H9 (cell line): ENCODE measurements at regions not wholly inside any gene's neighbourhood (a gene's known extent, or its start where the extent isn't known, plus 50 kb on each side); places are given as distances from the start of the nearest gene placed in this dataset.
A peak's percentile ranks its signal among the peaks of the same experiment; 100 is the strongest.

Experiments
- DNase-seq: peaks from one replicate; pipeline ENCODE4 v3.0.0-alpha.2; 2017
- H2AFZ ChIP-seq: one replicate; pipeline ENCODE4 v1.6.1; 2013; ENCODE audit warnings: mild to moderate bottlenecking, low read length, control low read depth, moderate library complexity
- H2AK5ac ChIP-seq: 2 replicates; pipeline ENCODE4 v1.6.1; 2013; ENCODE audit warnings: low read length, control low read depth, mixed read lengths; ENCODE audit not compliant: insufficient read length
- H2BK120ac ChIP-seq: one replicate; pipeline ENCODE4 v1.6.1; 2013; ENCODE audit warnings: low read depth, mild to moderate bottlenecking, low read length, control low read depth, inconsistent platforms; ENCODE audit not compliant: poor library complexity, severe bottlenecking
- H2BK12ac ChIP-seq: 2 replicates; pipeline ENCODE4 v1.6.1; 2013; ENCODE audit warnings: low read length, control low read depth, mixed read lengths, low read depth; ENCODE audit not compliant: insufficient read length
- H2BK15ac ChIP-seq: 2 replicates; pipeline ENCODE4 v1.6.1; 2013; ENCODE audit warnings: low read depth, low read length, control low read depth
- H2BK20ac ChIP-seq: one replicate; pipeline ENCODE4 v1.6.1; 2013; ENCODE audit warnings: low read depth, mild to moderate bottlenecking, low read length, control low read depth, inconsistent platforms; ENCODE audit not compliant: poor library complexity, severe bottlenecking
- H2BK5ac ChIP-seq: 2 replicates; pipeline ENCODE4 v1.6.1; 2013; ENCODE audit warnings: low read length, control low read depth, mixed read lengths; ENCODE audit not compliant: insufficient read length
- H3K14ac ChIP-seq: 2 replicates; pipeline ENCODE4 v1.6.1; 2013; ENCODE audit warnings: low read length, control low read depth; ENCODE audit not compliant: insufficient read depth
- H3K18ac ChIP-seq: 2 replicates; pipeline ENCODE4 v1.6.1; 2013; ENCODE audit warnings: low read depth, mild to moderate bottlenecking, mixed read lengths, low read length, control low read depth; ENCODE audit not compliant: insufficient read length
- H3K23ac ChIP-seq: 2 replicates; pipeline ENCODE4 v1.6.1; 2013; ENCODE audit warnings: low read length, control low read depth, mixed read lengths, low read depth; ENCODE audit not compliant: insufficient read length
- H3K23me2 ChIP-seq: 2 replicates; pipeline ENCODE4 v1.6.1; 2013; ENCODE audit warnings: low read depth, mild to moderate bottlenecking, mixed read lengths, low read length, control low read depth; ENCODE audit not compliant: insufficient read length, poor library complexity, severe bottlenecking
- H3K27ac ChIP-seq: 2 replicates; pipeline ENCODE4 v1.5.1; 2013; ENCODE audit warnings: low read length, control low read depth, mixed read lengths, low read depth; ENCODE audit not compliant: insufficient read length
- H3K27me3 ChIP-seq: 2 replicates; pipeline ENCODE4 v1.6.1; 2013; ENCODE audit warnings: low read length, control low read depth, inconsistent platforms; ENCODE audit not compliant: insufficient read depth
- H3K4ac ChIP-seq: 2 replicates; pipeline ENCODE4 v1.6.1; 2013; ENCODE audit warnings: low read depth, mild to moderate bottlenecking, control low read depth, inconsistent platforms, low read length, moderate library complexity
- H3K4me1 ChIP-seq: 2 replicates; pipeline ENCODE4 v1.6.1; 2013; ENCODE audit warnings: low read length, control low read depth, inconsistent platforms; ENCODE audit not compliant: insufficient read depth
- H3K4me2 ChIP-seq: 2 replicates; pipeline ENCODE4 v1.6.1; 2013; ENCODE audit warnings: low read length, control low read depth, mixed read lengths; ENCODE audit not compliant: insufficient read length, insufficient read depth
- H3K56ac ChIP-seq: 2 replicates; pipeline ENCODE4 v1.6.1; 2013; ENCODE audit warnings: low read depth, mild to moderate bottlenecking, mixed read lengths, low read length, control low read depth; ENCODE audit not compliant: insufficient read length
- H3K79me1 ChIP-seq: 2 replicates; pipeline ENCODE4 v1.6.1; 2013; ENCODE audit warnings: low read depth, mild to moderate bottlenecking, moderate library complexity, low read length, control low read depth, inconsistent platforms; ENCODE audit not compliant: insufficient read depth, poor library complexity, severe bottlenecking
- H3K79me2 ChIP-seq: 2 replicates; pipeline ENCODE4 v1.6.1; 2013; ENCODE audit warnings: low read length, control low read depth, inconsistent platforms; ENCODE audit not compliant: insufficient read depth
- H3K9ac ChIP-seq: 2 replicates; pipeline ENCODE4 v1.6.1; 2013; ENCODE audit warnings: low read length, control low read depth, mixed read lengths; ENCODE audit not compliant: insufficient read length; ENCODE audit errors: extremely low read depth
- H3K9me3 ChIP-seq: one replicate; pipeline ENCODE4 v1.6.1; 2013; ENCODE audit warnings: low read depth, low read length, inconsistent platforms; ENCODE audit not compliant: control insufficient read depth
- H3T11ph ChIP-seq: one replicate; pipeline ENCODE4 v1.6.1; 2013; ENCODE audit warnings: mild to moderate bottlenecking, low read length, control low read depth, inconsistent platforms
- H4K20me1 ChIP-seq: one replicate; pipeline ENCODE4 v1.6.1; 2013; ENCODE audit not compliant: control insufficient read depth, insufficient read length, insufficient read depth
- H4K5ac ChIP-seq: 2 replicates; pipeline ENCODE4 v1.6.1; 2013; ENCODE audit warnings: low read depth, mild to moderate bottlenecking, mixed read lengths, low read length, control low read depth; ENCODE audit not compliant: insufficient read length
- H4K8ac ChIP-seq: replicated peaks from 2 replicates; pipeline ENCODE4 v1.6.1; 2013; ENCODE audit warnings: low read length, control low read depth, mixed read lengths, low read depth; ENCODE audit not compliant: insufficient read length
- H4K91ac ChIP-seq: 2 replicates; pipeline ENCODE4 v1.6.1; 2013; ENCODE audit warnings: low read depth, mild to moderate bottlenecking, moderate library complexity, mixed read lengths, low read length, control low read depth; ENCODE audit not compliant: insufficient read length
- H3K27ac Mint-ChIP-seq, 3 experiments: 2 replicates in 2 of 3; 3 replicates in 1 of 3; pipeline ENCODE4 v1.8.0; 2020 to 2021; ENCODE audit warnings: mixed read lengths in 3 of 3, mild to moderate bottlenecking in 1 of 3, moderate library complexity in 1 of 3
- H3K27me3 Mint-ChIP-seq: 2 replicates; pipeline ENCODE4 v1.8.0; 2021; ENCODE audit warnings: low read depth, mild to moderate bottlenecking, moderate library complexity, mixed read lengths
- H3K36me3 Mint-ChIP-seq, 3 experiments: 2 replicates in 2 of 3; 3 replicates in 1 of 3; pipeline ENCODE4 v1.8.0; 2020 to 2021; ENCODE audit warnings: low read depth in 3 of 3, mixed read lengths in 3 of 3; ENCODE audit not compliant: insufficient read depth in 1 of 3
- H3K4me1 Mint-ChIP-seq, 2 experiments: 2 replicates each; pipeline ENCODE4 v1.8.0; 2020; ENCODE audit warnings: mixed read lengths in 2 of 2
- H3K4me3 Mint-ChIP-seq, 2 experiments: 2 replicates in 1 of 2; 3 replicates in 1 of 2; pipeline ENCODE4 v1.8.0; 2020 to 2021; ENCODE audit warnings: mild to moderate bottlenecking in 2 of 2, mixed read lengths in 2 of 2, moderate library complexity in 1 of 2
- H3K9me3 Mint-ChIP-seq, 2 experiments: 2 replicates in 1 of 2; 3 replicates in 1 of 2; pipeline ENCODE4 v1.8.0; 2020; ENCODE audit warnings: mild to moderate bottlenecking in 2 of 2, mixed read lengths in 2 of 2, moderate library complexity in 1 of 2
- CTCF ChIP-seq: fragments of 200-600 bp; sonication (generic); conservative IDR thresholded peaks from 3 replicates; pipeline ENCODE4 v1.8.0; 2021; ENCODE audit warnings: antibody characterized with exemption, mild to moderate bottlenecking
- WGBS: extraction: QIAGEN DNeasy Blood & Tissue Kit; methylation state at CpG from one replicate; pipeline ENCODE4 v1.1.7; 2013; ENCODE audit warnings: missing lambda C conversion rate, low lambda C conversion rate, mixed read lengths; ENCODE audit not compliant: insufficient read length; ENCODE audit errors: extremely low coverage; 5-methylcytosine and 5-hydroxymethylcytosine counted together

- peak; percentile 20 for DNase-seq
- H3K23me2 ChIP-seq: no peaks in the 10 kb centered on the region
- H3K9me3 ChIP-seq: no peaks in the 10 kb centered on the region
- H2AK5ac ChIP-seq: no peak overlapping the region
- H3K14ac ChIP-seq: no peak overlapping the region
- no peak overlapping the region for H2BK5ac ChIP-seq
- no peak overlapping the region for H3K9ac ChIP-seq
- H3K4me1 ChIP-seq: no peaks in the 10 kb centered on the region
- no peak overlapping the region for H3K4me2 ChIP-seq
- H3K27me3 ChIP-seq: no peaks in the 10 kb centered on the region
- H4K91ac ChIP-seq: no peak overlapping the region
- no peak overlapping the region for H3K4me3 Mint-ChIP-seq
- no peak overlapping the region for H2BK120ac ChIP-seq
- H4K8ac ChIP-seq: no peak overlapping the region
- H2AFZ ChIP-seq: no peak overlapping the region
- H2BK15ac ChIP-seq: no peak overlapping the region
- no peaks in the 10 kb centered on the region; a peak in 1 of 4 replicates for H3K4me1 Mint-ChIP-seq
- no peaks in the 10 kb centered on the region for H3K79me2 ChIP-seq
- no peaks in the 10 kb centered on the region for H3K79me1 ChIP-seq
- no peak overlapping the region for H3T11ph ChIP-seq
- H4K20me1 ChIP-seq: no peaks in the 10 kb centered on the region
- peak; percentile 26; the same call in 2 of the 3 replicates for TF ChIP-seq CTCF
- no peak overlapping the region for H2BK12ac ChIP-seq
- H3K9me3 Mint-ChIP-seq: peaks cover 0 to 3% of the 10 kb centered on the region in 2 experiments; a peak in 1 of 5 replicates
- H2BK20ac ChIP-seq: no peak overlapping the region
- no peak overlapping the region for H4K5ac ChIP-seq
- H3K36me3 Mint-ChIP-seq: no peaks in the 10 kb centered on the region
- H3K18ac ChIP-seq: no peak overlapping the region
- no CpG with 5 or more reads among the region's 5 CpGs for WGBS
- no peak overlapping the region for H3K23ac ChIP-seq
- peak overlapping the region in 1 of 3 experiments; percentile 62; a peak in 1 of 7 replicates for H3K27ac Mint-ChIP-seq
- H3K4ac ChIP-seq: no peak overlapping the region
- H3K27me3 Mint-ChIP-seq: peaks cover 3% of the 10 kb centered on the region
- no peak overlapping the region for H3K27ac ChIP-seq
- no peak overlapping the region for H3K56ac ChIP-seq
These were observed 522.6 kb downstream of the PTPRU start for GRCh38 chr1:29758781-29759499.
